ENCODE measurements at regions not wholly inside any gene's neighbourhood (a gene's known extent, or its start where the extent isn't known, plus 50 kb on each side); places are given as distances from the start of the nearest gene placed in this dataset.
A peak's percentile ranks its signal among the peaks of the same experiment; 100 is the strongest.

GRCh38 chr16:51326131-51326856 is 175.2 kb upstream of the SALL1 start:
- DNase-seq (ENCODE audit: low spot score), result peak; percentile 63

- DNase-seq (ENCODE audit: low spot score), result no peak
Observed at GRCh38 chr16:51321251-51321650, 170.2 kb upstream of the SALL1 start.

DNA sequence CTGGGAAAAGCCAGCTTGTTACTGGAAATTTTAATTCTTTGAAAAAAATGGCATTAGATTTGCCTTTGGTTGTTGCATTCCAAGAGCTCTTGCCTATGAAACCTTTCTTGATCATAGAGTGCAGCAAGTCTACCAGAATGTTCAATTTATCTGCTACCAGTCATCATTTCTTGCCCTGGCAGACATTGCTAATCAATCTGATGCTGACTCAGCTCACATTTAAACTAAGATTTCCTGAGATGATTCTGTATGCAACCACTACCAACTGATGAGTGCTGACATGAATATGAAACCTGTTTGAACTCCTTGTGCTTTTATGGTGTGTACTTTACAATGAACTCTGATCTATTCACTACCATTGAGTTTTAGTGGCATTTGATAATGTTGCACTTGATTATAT is 166.5 kb upstream of the SALL1 start:
- no peak for DNase-seq (ENCODE audit: low spot score)

DNA sequence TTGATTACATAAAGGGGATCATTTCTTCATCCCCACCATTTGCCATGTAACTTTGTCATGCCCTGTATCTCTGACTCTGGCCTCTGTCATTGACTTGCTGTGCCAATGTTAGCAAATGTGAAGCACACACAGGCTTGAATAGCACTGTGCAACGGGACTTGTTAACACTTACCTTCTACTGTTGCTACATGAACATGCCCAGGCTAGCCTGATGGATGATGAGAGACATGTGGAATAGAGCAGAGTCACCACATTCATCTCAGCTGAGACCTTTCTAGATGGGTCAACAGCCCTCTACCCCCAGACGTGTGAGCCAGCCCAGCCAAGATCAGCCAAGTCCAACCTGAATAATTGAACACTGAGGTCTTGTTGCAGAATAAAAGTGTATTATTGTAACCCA is 162.1 kb upstream of the SALL1 start:
- DNase-seq (ENCODE audit: low spot score), result no peak

DNA sequence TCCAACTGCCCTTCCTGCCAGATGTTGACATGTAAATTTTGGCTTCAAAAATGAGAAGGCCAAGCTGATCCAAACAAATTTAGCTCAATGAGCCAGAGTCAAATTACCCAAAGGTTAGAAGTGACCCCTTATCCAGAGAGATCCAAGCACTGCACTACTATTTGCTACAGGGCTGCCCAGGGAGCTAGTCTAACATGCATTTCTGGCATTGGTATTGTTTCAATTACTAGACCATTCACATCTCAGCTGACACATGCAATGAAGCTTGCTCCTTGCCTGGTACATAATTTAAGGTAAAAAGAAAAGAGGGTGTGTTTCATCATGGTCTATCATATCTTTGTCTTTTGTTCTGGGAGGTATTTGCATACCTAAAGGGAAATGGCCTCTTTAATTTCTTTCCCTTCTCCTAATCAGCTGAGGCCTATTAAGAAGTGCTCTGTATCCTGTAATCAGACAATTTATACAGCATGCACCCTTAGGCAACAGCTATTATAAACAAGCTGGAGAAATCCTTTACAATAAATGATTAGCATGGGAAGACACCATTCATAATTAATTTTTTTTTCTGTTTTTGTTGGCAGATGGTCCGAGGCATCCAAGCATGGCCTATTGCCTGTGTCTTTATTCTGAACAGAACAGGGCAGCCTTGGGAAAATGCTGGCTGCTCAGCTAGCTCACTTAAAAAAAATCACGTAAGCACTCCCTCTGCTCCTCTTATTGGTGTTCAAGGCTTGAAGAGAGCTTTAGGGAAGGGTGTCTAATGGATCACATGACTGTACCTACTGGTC is 161.5 kb upstream of the SALL1 start:
- no peak for DNase-seq (ENCODE audit: low spot score)

DNA sequence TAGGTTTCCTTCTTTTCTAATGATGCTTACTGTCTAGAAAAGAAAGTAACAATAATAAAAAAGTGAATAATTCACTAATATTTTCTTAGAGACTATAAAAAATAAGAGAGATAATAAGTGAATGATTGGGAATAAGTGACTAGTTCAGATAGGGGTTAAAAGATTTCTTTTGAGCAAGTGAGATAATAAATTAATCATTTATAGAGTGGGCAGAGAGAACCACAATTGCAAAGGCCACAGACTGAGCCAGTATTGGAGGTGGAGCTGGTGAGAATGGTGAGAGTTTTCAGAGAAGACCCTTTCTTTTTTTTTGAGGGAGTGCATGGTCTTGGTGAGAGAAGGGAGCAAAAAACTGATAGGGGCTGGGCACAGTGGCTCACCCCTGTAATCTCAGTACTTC is 159.1 kb upstream of the SALL1 start:
- no peak for DNase-seq (ENCODE audit: low spot score)

GRCh38 chr16:51306886-51307595 is 156.0 kb upstream of the SALL1 start:
- DNase-seq (ENCODE audit: low spot score), result no peak

- DNase-seq (ENCODE audit: low spot score), result no peak
Observed at GRCh38 chr16:51306116-51306515, 155.0 kb upstream of the SALL1 start.

GRCh38 chr16:51305337-51305736 is 154.3 kb upstream of the SALL1 start:
- no peak for DNase-seq (ENCODE audit: low spot score)

- DNase-seq (ENCODE audit: low spot score), result no peak
Observed at GRCh38 chr16:51302042-51302441, 151.0 kb upstream of the SALL1 start.

- no peak for DNase-seq (ENCODE audit: low spot score)
Observed at GRCh38 chr16:51298800-51299199, 147.7 kb upstream of the SALL1 start.

GRCh38 chr16:51290442-51291285 is 139.6 kb upstream of the SALL1 start:
- DNase-seq (ENCODE audit: low spot score), result no peak

DNA sequence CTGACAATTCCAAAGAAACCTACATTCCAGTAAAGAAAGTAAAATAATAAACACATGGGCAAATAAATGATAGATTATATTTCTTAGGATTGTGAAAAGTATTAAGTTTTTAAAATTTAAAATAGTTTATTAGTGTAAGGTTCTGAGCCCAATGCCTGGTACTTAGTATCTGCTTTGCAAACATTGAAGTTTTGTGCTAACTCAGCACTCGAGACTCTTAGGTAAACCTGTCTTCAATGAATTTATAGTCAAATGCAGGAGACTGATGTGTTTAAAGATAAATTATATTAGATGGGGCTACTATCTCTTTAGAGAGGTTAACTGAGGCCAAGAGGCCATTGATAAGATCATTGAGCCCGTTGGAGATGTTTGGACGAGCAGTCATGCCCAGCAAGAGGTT is 138.3 kb upstream of the SALL1 start:
- DNase-seq (ENCODE audit: low spot score), result no peak

- no peak for DNase-seq (ENCODE audit: low spot score)
Observed at GRCh38 chr16:51287121-51287755, 136.2 kb upstream of the SALL1 start.

DNA sequence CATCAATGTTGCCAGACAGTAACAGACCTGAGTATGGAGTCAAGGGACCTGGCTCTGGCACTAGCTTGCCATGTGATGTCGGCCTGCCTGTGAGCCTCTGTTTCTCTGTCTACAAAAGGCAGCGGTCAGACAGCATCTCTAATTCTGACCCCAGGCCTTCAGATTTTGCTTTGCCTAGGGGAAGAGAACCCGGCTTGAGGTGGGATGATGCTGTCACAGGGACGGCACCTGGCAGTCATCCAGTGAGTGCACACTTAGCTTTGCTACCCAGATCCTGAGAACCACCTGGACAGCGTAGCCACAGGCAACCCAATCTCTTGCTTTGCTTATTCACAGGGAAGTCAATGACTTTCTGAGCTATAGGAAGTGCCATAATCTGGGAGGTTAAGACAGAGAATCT is 135.2 kb upstream of the SALL1 start:
- DNase-seq (ENCODE audit: low spot score), result no peak

GRCh38 chr16:51276336-51276735 is 125.3 kb upstream of the SALL1 start:
- DNase-seq (ENCODE audit: low spot score), result peak; percentile 62

DNA sequence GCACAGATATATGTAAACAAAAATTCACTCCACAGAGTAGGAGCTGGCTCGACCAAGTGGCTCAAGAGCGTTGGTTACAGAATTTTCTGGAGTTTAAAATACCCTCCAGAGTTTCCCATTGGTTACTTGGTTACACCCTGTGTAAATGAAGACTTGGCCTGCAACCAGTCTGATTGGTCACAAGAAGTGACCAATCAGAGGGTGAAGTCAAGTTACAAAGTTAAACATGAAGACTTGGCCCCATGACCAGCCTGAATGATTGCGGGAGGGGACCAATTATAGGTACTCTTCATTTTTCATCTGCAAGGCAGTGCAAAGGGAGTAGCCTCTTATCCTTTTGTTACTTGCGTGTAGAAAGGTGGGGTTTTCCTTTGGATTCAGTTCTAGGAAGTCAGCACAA is 121.3 kb upstream of the SALL1 start:
- DNase-seq (ENCODE audit: low spot score), result no peak

DNA sequence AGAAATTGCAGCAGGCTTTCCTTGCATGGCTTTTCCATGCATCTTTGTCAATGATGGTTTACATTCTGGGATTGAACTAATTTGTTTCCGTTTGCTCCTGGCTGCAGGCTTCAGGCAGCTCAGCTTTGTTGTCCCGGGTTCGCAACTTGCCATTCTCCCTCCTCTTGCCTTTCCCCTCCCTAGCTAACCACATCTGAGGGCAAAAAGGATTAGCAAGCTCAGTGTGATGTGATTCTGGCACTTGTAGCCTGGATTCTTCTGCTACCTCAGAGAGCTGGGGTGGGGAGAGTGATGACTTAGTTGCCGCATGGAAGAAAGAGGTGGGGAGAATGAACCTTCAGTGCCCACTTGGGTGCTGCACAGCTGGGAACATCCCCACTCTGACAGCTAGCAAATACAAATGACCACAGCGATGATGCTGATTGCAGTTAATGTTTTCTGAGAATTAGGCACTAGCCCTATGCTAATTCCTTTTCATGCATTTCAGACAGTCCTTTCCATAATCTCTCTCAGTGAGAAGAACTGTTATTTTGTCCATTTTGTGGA is 120.2 kb upstream of the SALL1 start:
- DNase-seq (ENCODE audit: low spot score), result no peak

DNA sequence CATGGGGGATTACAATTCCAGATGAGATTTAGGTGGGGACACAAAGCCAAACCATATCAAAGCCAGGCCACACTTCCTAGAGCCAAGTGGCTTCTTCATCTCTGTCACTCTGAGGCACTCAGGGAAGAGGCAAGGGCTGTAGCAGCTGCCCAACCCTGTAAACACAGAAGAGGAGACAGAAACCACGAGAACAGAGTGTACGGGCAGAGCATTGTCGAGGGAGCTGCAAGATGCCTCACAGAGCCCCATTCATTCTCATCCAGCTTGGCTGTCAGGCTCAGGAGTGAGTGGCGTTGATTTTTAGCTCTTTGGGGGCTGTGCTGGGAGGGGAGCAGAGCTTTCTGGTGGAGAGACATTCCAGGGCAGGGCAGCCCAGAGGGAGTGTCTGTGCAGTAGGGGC is 117.2 kb upstream of the SALL1 start:
- peak; percentile 87 for DNase-seq (ENCODE audit: low spot score)

DNA sequence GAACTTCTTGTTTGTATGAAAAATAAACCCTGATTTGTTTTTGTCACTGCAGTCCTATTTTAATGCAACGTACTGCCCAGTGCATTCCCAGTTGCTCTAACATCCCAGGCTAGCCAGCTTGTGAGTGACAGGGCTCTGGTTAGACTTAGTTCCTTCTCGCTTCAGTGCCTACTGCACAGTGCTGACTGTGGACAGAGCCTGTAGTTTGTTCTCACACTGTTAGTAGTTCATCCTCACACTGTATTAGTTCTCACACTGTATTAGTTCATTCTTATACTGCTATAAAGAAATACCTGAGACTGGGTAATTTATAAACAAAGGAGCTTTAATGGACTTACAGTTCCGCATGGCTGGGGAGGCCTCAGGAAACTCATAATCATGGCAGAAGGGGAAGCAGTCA is 116.6 kb upstream of the SALL1 start:
- DNase-seq (ENCODE audit: low spot score), result peak; percentile 35

DNA sequence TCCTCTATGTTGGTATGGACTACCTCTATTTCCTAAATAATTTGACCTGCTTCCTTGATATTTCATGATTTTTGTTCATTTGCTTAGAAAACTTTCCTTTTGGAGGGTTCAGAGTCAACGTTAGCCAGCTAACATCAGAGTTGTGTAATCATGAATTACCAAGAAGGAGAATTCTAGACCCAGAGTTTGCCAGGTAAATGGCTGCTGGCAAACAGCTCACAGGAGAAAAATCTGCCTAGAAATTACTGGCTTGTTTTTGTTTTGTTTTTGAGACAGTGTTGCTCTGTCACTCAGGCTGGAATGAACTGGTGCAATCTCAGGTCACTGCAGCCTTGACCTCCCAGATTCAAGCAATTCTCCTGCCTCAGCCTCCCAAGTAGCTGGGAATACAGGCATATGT is 111.4 kb upstream of the SALL1 start:
- DNase-seq (ENCODE audit: low spot score), result no peak
